ENCODE measurements at regions not wholly inside any gene's neighbourhood (a gene's known extent, or its start where the extent isn't known, plus 50 kb on each side); places are given as distances from the start of the nearest gene placed in this dataset.

- TF ChIP-seq CTCF (IDR thresholded peaks at IDR 0.05) (no peak), POLR2A (IDR thresholded peaks at IDR 0.05) (no peak)
Measured at GRCh38 chr15:25175033-25175788, 220.4 kb downstream of the SNRPN start.

Data from right lobe of liver (tissue), 4 donors.